Pancreas (tissue), 10 donors: ENCODE measurements at regions not wholly inside any gene's neighbourhood (a gene's known extent, or its start where the extent isn't known, plus 50 kb on each side); places are given as distances from the start of the nearest gene placed in this dataset.

Experiments used
- ATAC-seq, 4 donors: fragments of 200-7000 bp; cut with Tn5 transposase; one replicate each; pipeline versions ENCODE4 v1.8.0 to v1.9.1; 2020; ENCODE audit warnings: mild to moderate bottlenecking in 4 of 4, moderate library complexity in 4 of 4
- DNase-seq, 6 donors: peaks; one replicate each; pipeline ENCODE4 v3.0.0-alpha.2; 2020
- FAIRE-seq: peaks from 2 replicates; lab custom pipeline; 2012; peaks lifted over from hg19 to GRCh38; lab: Jason Lieb, UNC
- H3K27ac ChIP-seq, 4 donors: fragments of 200-600 bp; sonication (generic); 1 replicate in 3 of 4; 2 replicates in 1 of 4; pipeline versions ENCODE4 v1.5.0 to v1.8.0; 2020
- H3K27me3 ChIP-seq, 4 donors: fragments of 200-600 bp; one replicate each; pipeline ENCODE4 v1.8.0; 2021
- H3K36me3 ChIP-seq, 3 donors: fragments of 200-600 bp; sonication (generic) in 1 of 3; one replicate each; pipeline versions ENCODE4 v1.5.0 to v1.8.0; 2020 to 2021
- H3K4me1 ChIP-seq, 3 donors: fragments of 200-600 bp; one replicate each; pipeline ENCODE4 v1.8.0; 2021
- H3K4me3 ChIP-seq, 4 donors: fragments of 200-600 bp; sonication (generic) in 2 of 4; one replicate each; pipeline versions ENCODE4 v1.5.0 to v1.8.0; 2020 to 2021
- H3K9me3 ChIP-seq, 4 donors: fragments of 200-600 bp; one replicate each; pipeline ENCODE4 v1.8.0; 2021
- WGBS, 2 donors: extraction: QIAGEN DNeasy Blood & Tissue Kit; methylation state at CpG; one replicate each; pipeline ENCODE4 v1.1.7; 2013; 5-methylcytosine and 5-hydroxymethylcytosine counted together
- intact Hi-C, 3 donors: fragments of 100-400 bp; cut with DNase I; formaldehyde crosslinking; loops; one replicate each; pipeline versions ENCODE4 v1.11.1 to v1.14.2; 2022
- TF ChIP-seq, protein P1 (sequence below), 4 donors: fragments of 200-600 bp; sonication (generic) in 3 of 4; IDR thresholded peaks; one replicate each; pipeline versions ENCODE4 v1.5.0 to v1.8.0; 2021; ENCODE audit warnings: antibody characterized with exemption in 4 of 4
- donor health status: healthy with polysubstance abuse.
- donor health status: DM: no; HTN: no; CAD: no; lungs with moderate emphysema.
- donor health status: DM: no; HTN: no; CAD: no.
- donor health status: control.
- donor health status: control.
- donor health status: Bipolar disorder and iron deficiency.
- donor health status: DM: yes; HTN: yes; CAD: no.
- donor health status: DM: no; HTN: no; CAD: no.
- donor health status: DM: no; HTN: no; CAD: no.
- donor health status: DM: yes; HTN: yes; CAD: no.

DNA sequence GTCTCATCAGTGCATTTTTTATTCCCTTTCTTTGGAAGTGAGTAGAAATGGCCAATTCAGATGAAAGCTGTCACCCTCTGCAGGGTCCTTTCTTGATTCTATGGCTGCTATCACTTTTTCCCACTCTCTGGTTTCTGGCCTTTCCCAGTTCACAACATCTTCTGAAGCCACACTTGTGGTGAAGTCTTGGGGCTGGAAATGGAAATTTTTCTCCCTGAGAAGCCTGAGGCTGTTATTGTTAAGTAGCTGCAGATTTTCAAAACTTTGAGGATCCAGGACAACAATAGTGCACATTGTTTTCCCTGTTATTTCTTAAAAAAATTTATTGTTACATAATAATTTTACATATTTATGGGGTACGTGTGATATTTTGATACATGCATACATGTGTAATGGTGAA lies 250.3 kb upstream of the RASGRP1 start:
- FAIRE-seq, result no peak
- Histone ChIP-seq H3K27me3 (no peaks in the 10 kb centered on the region), H3K9me3 (no peaks in the 10 kb centered on the region), H3K4me3 (no peak overlapping the region), H3K27ac (no peak overlapping the region), H3K36me3 (no peaks in the 10 kb centered on the region), H3K4me1 (peaks cover 0 to 5% (median 3%) of the 10 kb centered on the region in 3 donors)
- no peak for ATAC-seq
- WGBS, 2 donors, result 84 to 89% methylated on average over 1 of the region's 1 CpG
- intact Hi-C loops, result no loop called here
- no peak for DNase-seq
- TF ChIP-seq, protein P1, sequence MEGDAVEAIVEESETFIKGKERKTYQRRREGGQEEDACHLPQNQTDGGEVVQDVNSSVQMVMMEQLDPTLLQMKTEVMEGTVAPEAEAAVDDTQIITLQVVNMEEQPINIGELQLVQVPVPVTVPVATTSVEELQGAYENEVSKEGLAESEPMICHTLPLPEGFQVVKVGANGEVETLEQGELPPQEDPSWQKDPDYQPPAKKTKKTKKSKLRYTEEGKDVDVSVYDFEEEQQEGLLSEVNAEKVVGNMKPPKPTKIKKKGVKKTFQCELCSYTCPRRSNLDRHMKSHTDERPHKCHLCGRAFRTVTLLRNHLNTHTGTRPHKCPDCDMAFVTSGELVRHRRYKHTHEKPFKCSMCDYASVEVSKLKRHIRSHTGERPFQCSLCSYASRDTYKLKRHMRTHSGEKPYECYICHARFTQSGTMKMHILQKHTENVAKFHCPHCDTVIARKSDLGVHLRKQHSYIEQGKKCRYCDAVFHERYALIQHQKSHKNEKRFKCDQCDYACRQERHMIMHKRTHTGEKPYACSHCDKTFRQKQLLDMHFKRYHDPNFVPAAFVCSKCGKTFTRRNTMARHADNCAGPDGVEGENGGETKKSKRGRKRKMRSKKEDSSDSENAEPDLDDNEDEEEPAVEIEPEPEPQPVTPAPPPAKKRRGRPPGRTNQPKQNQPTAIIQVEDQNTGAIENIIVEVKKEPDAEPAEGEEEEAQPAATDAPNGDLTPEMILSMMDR (IDR thresholded peaks at IDR 0.05), result no peak

DNA sequence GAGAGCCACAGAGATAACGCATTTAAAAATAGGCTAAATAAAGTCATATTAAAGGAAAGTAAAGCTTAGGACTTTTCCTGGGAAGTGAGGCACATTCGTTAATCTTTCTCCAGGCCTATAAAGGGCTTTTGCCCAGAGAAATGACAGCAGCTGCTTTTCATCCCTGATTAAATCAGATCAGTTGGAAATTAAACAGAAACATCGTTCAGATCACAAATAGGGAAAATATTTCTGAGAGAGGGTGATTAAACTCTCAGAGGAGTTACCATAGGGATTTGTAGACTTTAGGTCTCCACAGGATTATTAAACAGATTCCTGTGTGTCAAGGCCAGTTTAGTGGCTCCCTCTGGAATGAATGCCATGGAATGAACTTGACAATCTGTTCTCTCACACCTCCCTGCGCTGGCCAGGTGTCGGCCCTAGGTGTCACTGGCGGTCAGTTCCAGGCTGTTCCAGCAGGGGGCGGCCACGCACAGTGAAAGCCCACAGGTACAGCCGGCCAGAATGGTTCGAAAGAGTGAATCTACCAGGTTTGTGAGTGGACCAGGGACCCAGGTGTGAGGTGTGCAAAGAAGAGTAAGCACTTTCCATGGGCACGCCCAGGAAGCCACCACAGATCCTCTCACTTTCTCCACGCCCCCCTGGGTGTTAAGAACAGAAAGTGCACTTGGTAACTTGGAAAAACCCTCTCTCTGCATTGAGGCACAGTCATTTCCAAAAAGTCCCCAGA lies 253.0 kb upstream of the RASGRP1 start:
- no peak for FAIRE-seq

DNA sequence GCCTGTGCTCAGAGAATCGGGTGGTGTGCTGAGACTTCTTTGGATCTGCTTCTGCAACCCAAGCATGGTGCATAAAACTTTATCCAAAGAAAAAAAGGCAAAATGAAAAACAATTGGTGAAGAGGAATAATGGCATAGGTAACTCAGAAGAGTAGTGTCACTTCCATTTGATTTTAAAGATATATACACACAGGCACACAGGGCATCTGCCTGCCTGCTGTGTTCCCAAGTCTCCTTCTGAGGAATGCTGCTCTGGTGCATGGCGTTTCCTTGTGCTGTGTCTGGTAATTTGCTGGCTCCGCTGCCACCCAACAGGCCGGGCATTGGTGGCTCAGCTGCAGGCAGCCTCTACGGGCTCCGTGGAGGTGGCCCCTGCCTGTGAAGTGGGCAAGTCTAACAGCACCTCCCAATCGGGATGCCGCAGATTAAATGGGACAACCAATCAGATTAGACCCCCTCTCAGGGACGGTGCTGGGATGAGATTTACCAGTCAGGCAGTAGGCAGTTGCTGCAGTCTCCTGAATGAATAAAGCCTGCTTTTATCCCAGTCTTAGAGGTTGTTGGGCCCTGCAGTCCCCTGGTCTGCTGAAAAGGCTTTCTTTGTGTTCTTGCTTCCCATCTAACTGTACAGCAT lies 253.7 kb upstream of the RASGRP1 start:
- intact Hi-C loops, result no loop called here
- H3K9me3 ChIP-seq, result no peaks in the 10 kb centered on the region
- H3K4me1 ChIP-seq, result peaks cover 0 to 5% (median 3%) of the 10 kb centered on the region in 3 donors
- H3K27me3 ChIP-seq, result no peaks in the 10 kb centered on the region
- TF ChIP-seq, protein P1 (IDR thresholded peaks at IDR 0.05), result no peak
- DNase-seq (no peak), FAIRE-seq (no peak), ATAC-seq (no peak)
- H3K36me3 ChIP-seq, result no peaks in the 10 kb centered on the region
- no peak overlapping the region for H3K27ac ChIP-seq
- WGBS, 2 donors, result 77 to 81% methylated on average over 9 of the region's 9 CpGs
- H3K4me3 ChIP-seq, result no peak overlapping the region

More for the DNA sequence above, 253.0 kb upstream of the RASGRP1 start:
- DNase-seq, result peak; percentile 79 to 99 (median 93)
- Histone ChIP-seq H3K4me1 (peaks cover 0 to 5% (median 3%) of the 10 kb centered on the region in 3 donors), H3K36me3 (no peaks in the 10 kb centered on the region), H3K4me3 (no peak overlapping the region), H3K9me3 (no peaks in the 10 kb centered on the region), H3K27ac (no peak overlapping the region), H3K27me3 (no peaks in the 10 kb centered on the region)
- ATAC-seq, result peak; percentile 99 to 100 (median 100)
- TF ChIP-seq, protein P1 (IDR thresholded peaks at IDR 0.05), result peak; percentile 99
- intact Hi-C loops, result no loop called here
- 8 to 11% methylated on average over 12 of the region's 12 CpGs for WGBS, 2 donors

DNA sequence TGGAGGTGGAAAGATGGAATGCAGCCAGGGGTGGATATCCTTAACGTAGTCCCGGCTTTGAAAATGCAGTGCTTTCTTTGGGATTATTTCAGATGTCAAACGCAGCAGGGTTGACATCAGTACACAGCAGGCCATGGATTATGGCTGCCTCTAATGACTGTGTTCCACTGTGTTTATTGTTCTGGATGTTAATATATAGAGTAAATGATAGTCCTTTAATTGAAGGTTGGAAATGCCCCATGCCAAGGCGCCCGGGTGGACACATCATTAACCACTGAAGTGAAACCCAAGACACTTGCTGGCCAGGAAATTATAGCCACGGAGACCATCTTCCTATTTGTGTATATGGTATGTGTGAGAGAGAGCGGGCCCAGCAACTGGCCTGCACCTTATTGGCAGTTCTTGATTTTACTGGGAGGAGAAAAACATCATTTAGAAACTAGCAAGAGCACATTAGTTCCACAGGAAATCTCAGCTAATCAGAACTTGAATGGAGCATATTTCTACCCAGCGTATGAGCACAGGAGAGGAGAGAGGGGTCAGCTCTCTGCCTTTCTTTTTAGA lies 254.9 kb upstream of the RASGRP1 start:
- Histone ChIP-seq H3K27ac (no peak overlapping the region), H3K27me3 (no peaks in the 10 kb centered on the region), H3K9me3 (no peaks in the 10 kb centered on the region), H3K4me3 (no peak overlapping the region), H3K4me1 (peaks cover 0 to 5% (median 3%) of the 10 kb centered on the region in 3 donors), H3K36me3 (no peaks in the 10 kb centered on the region)
- FAIRE-seq, result no peak
- no peak for ATAC-seq
- 72% methylated on average over 8 of the region's 8 CpGs for WGBS, 2 donors
- no peak for DNase-seq
- intact Hi-C loops, result no loop called here
- TF ChIP-seq, protein P1 (IDR thresholded peaks at IDR 0.05), result no peak
